HCT116 (cell line): ENCODE measurements at regions not wholly inside any gene's neighbourhood (a gene's known extent, or its start where the extent isn't known, plus 50 kb on each side); places are given as distances from the start of the nearest gene placed in this dataset.

Experiments used
- ATAC-seq: fragments of 200-7000 bp; cut with Tn5 transposase; 2 replicates; pipeline ENCODE4 v1.9.1; 2020; ENCODE audit warnings: mild to moderate bottlenecking, moderate library complexity
- BruUV-seq: library from RNA; stranded (reverse); fragments of 400-500 nt; replicated peaks from 2 replicates; lab custom pipeline; 2021; lab: Mats Ljungman, UMichigan
- CTCF ChIA-PET: fragments of 300-600 bp; sonication (Branson Sonifier 250); formaldehyde crosslinking; loops from one replicate; lab custom pipeline; 2021; ENCODE audit warnings: antibody characterized with exemption; lab: Charles Lee
- POLR2A ChIA-PET: fragments of 300-600, 350-600 bp; sonication (Branson Sonifier 250); formaldehyde crosslinking; loops from one replicate; lab custom pipeline; 2021; ENCODE audit warnings: antibody characterized with exemption; lab: Charles Lee
- RAD21 ChIA-PET, 2 experiments: fragments of 300-600 bp; sonication (Branson Sonifier 250); formaldehyde crosslinking; loops; one replicate each; lab custom pipeline; 2023; ENCODE audit warnings: low total read pairs in 2 of 2; ENCODE audit not compliant: uncharacterized antibody in 2 of 2, unreplicated experiment in 2 of 2, low non-redundant PET in 1 of 2; lab: Charles Lee
- DNase-seq: peaks from one replicate; pipeline ENCODE4 v3.0.0-alpha.2; 2010; ENCODE audit warnings: low read depth, low spot score
- H2AFZ ChIP-seq: fragments of 200-600 bp; shearing (Covaris generic), sonication (generic); 2 replicates; pipeline ENCODE4 v1.6.1; 2017; ENCODE audit warnings: low read depth, mixed run types, mixed read lengths, antibody characterized with exemption, low read length; ENCODE audit not compliant: poor library complexity, severe bottlenecking
- H3K27ac ChIP-seq: 2 replicates; pipeline ENCODE4 v1.5.1; 2012; ENCODE audit warnings: low read depth, low read length
- H3K27me3 ChIP-seq: fragments of 200-600 bp; sonication (generic); 2 replicates; pipeline ENCODE4 v1.6.1; 2016; ENCODE audit warnings: mixed run types, low read length, mixed read lengths; ENCODE audit not compliant: insufficient read depth
- H3K36me3 ChIP-seq, 2 experiments: fragments of 200-500 bp in 1 of 2; fragments of 200-600 bp in 1 of 2; sonication (Bioruptor generic) in 1 of 2; sonication (generic) in 1 of 2; 2 replicates each; pipeline versions ENCODE4 v1.5.1 to v1.6.1; 2014 to 2016; ENCODE audit warnings: low read length in 2 of 2, inconsistent platforms in 1 of 2, mixed read lengths in 1 of 2, mixed run types in 1 of 2; ENCODE audit not compliant: insufficient read depth in 2 of 2, control insufficient read depth in 1 of 2
- H3K4me1 ChIP-seq, 2 experiments: fragments of 200-600 bp in 1 of 2; sonication (generic) in 1 of 2; 2 replicates each; pipeline versions ENCODE4 v1.5.1 to v1.6.1; 2012 to 2017; ENCODE audit warnings: low read length in 2 of 2, inconsistent platforms in 1 of 2, mild to moderate bottlenecking in 1 of 2, mixed read lengths in 1 of 2, mixed run types in 1 of 2, moderate library complexity in 1 of 2; ENCODE audit not compliant: insufficient read depth in 2 of 2, control insufficient read depth in 1 of 2
- H3K4me2 ChIP-seq: fragments of 200-600 bp; sonication (generic); 2 replicates; pipeline ENCODE4 v1.6.1; 2017; ENCODE audit warnings: mixed run types, low read length, mixed read lengths
- H3K4me3 ChIP-seq, 2 experiments: fragments of 200-600 bp in 1 of 2; sonication (generic) in 1 of 2; replicated peaks in 1 of 2; 2 replicates each; pipeline ENCODE4 v1.5.1; 2011 to 2016; ENCODE audit warnings: low read length in 2 of 2, control low read depth in 1 of 2, low read depth in 1 of 2, mild to moderate bottlenecking in 1 of 2, mixed read lengths in 1 of 2, mixed run types in 1 of 2
- H3K79me2 ChIP-seq: fragments of 200-600 bp; sonication (generic); 2 replicates; pipeline ENCODE4 v1.6.1; 2017; ENCODE audit warnings: mild to moderate bottlenecking, mixed run types, low read length, moderate library complexity, mixed read lengths; ENCODE audit not compliant: insufficient read depth
- H3K9ac ChIP-seq: fragments of 200-600 bp; sonication (generic); 2 replicates; pipeline ENCODE4 v1.6.1; 2016; ENCODE audit warnings: low read length, mixed read lengths
- H3K9me2 ChIP-seq: fragments of 200-600 bp; sonication (generic), shearing (Covaris generic); 2 replicates; pipeline ENCODE4 v1.6.1; 2017; ENCODE audit warnings: mixed run types, mild to moderate bottlenecking, moderate library complexity; ENCODE audit not compliant: insufficient read depth
- H3K9me3 ChIP-seq, 2 experiments: fragments of 200-500 bp in 1 of 2; fragments of 200-600 bp in 1 of 2; sonication (Bioruptor generic) in 1 of 2; sonication (generic) in 1 of 2; 2 replicates each; pipeline ENCODE4 v1.6.1; 2014 to 2017; ENCODE audit warnings: low read length in 2 of 2, mixed read lengths in 2 of 2, inconsistent platforms in 1 of 2, low read depth in 1 of 2, mild to moderate bottlenecking in 1 of 2, mixed run types in 1 of 2, moderate library complexity in 1 of 2; ENCODE audit not compliant: control insufficient read depth in 1 of 2, insufficient read depth in 1 of 2
- H4K20me1 ChIP-seq: fragments of 200-600 bp; sonication (generic), shearing (Covaris generic); 2 replicates; pipeline ENCODE4 v1.6.1; 2017; ENCODE audit warnings: mixed run types, mild to moderate bottlenecking, moderate library complexity; ENCODE audit not compliant: insufficient read depth
- ATF3 ChIP-seq: IDR thresholded peaks from 2 replicates; pipeline ENCODE4 v1.6.1; 2012
- CBX3 ChIP-seq: IDR thresholded peaks from 2 replicates; pipeline ENCODE4 v1.6.1; 2012; ENCODE audit warnings: low read depth
- EZH2phosphoT487 ChIP-seq: fragments of 200-600 bp; IDR thresholded peaks from 2 replicates; pipeline ENCODE4 v1.6.1; 2018; ENCODE audit warnings: antibody characterized with exemption, borderline replicate concordance
- JUND ChIP-seq: IDR thresholded peaks from 2 replicates; pipeline ENCODE4 v1.6.1; 2012
- REST ChIP-seq: IDR thresholded peaks from 2 replicates; pipeline ENCODE4 v1.6.1; 2012; ENCODE audit warnings: low read depth
- SIN3A ChIP-seq: IDR thresholded peaks from 2 replicates; pipeline ENCODE4 v1.6.1; 2012; ENCODE audit warnings: low read depth
- SP1 ChIP-seq: IDR thresholded peaks from 2 replicates; pipeline ENCODE4 v1.6.1; 2012; ENCODE audit warnings: low read depth
- ZNF274 ChIP-seq: fragments of 200-500 bp; sonication (Bioruptor generic); IDR thresholded peaks from 2 replicates; pipeline ENCODE4 v1.6.1; 2014; ENCODE audit warnings: mild to moderate bottlenecking, low read depth, low read length, inconsistent platforms
- intact Hi-C: fragments of 100-400 bp; cut with micrococcal nuclease; formaldehyde crosslinking; loops from 2 replicates; pipeline ENCODE4 v1.10.0; 2022
- TF ChIP-seq, protein P1 (sequence below): IDR thresholded peaks from 2 replicates; pipeline ENCODE4 v1.6.1; 2012

DNA sequence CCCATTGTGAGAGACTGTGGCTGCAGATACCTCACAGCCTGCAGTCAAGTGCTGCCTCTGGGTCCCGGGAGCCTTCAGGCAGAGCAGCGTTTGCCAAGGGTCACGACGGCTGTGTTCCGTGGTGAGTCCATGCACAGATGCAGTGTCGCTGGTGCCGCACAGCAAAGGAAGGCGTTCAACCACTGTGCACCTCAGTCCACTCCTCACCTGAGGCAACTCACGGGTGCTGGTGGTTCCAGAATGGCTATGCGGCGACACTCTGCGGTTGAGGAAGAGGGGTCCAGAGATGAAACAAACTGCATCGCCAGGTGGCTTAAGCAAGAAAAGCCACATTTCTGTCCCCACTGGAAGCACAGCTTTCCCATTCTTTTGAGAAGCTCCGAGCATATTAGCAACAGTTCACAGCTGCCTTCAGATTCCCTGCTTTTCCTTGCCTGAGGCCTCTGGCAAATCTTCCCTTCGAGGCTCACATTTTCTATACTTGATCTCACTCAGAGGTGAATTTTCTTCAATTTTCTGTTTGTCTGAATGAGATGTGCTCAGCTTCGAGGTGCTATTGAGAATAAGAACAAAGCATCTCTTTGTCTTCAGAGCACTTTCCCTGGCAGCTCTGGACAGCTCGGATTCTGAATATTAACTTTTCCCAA lies 208.8 kb upstream of the TWIST2 start:
- H3K9ac ChIP-seq: no peak overlapping the region
- H3K9me3 ChIP-seq: no peaks in the 10 kb centered on the region
- no peaks in the 10 kb centered on the region for H3K9me2 ChIP-seq
- peaks cover 4 to 10% of the 10 kb centered on the region in 2 experiments; a peak in 3 of 4 replicates for H3K4me1 ChIP-seq
- no peak for TF ChIP-seq ZNF274
- TF ChIP-seq, protein P1, sequence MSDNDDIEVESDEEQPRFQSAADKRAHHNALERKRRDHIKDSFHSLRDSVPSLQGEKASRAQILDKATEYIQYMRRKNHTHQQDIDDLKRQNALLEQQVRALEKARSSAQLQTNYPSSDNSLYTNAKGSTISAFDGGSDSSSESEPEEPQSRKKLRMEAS: no peak
- TF ChIP-seq SIN3A: no peak
- no peak for TF ChIP-seq REST
- no peak for TF ChIP-seq ATF3
- TF ChIP-seq SP1: no peak
- TF ChIP-seq EZH2phosphoT487: no peak
- TF ChIP-seq JUND: no peak
- no peak for TF ChIP-seq CBX3
- ATAC-seq (no peak), DNase-seq (no peak)
- H3K79me2 ChIP-seq: no peaks in the 10 kb centered on the region
- intact Hi-C loops: no loop called here
- H3K27me3 ChIP-seq: no peaks in the 10 kb centered on the region
- RAD21 ChIA-PET: no interaction called here
- no peak overlapping the region for H3K4me2 ChIP-seq
- no peak overlapping the region for H3K4me3 ChIP-seq
- BruUV-seq: no TSS peak
- CTCF ChIA-PET: no interaction called here
- H4K20me1 ChIP-seq: no peaks in the 10 kb centered on the region
- H3K27ac ChIP-seq: no peak overlapping the region
- H2AFZ ChIP-seq: no peak overlapping the region
- POLR2A ChIA-PET: no interaction called here
- no peaks in the 10 kb centered on the region for H3K36me3 ChIP-seq
